KOPT-K1 (cell line): ENCODE measurements at regions not wholly inside any gene's neighbourhood (a gene's known extent, or its start where the extent isn't known, plus 50 kb on each side); places are given as distances from the start of the nearest gene placed in this dataset.

ENCODE experiments used
- H3K27ac ChIP-seq: fragments of 200-600 bp; sonication (generic); 2 replicates; pipeline ENCODE4 v1.5.1; 2016; ENCODE audit warnings: antibody characterized with exemption, mild to moderate bottlenecking, low read depth, low read length; ENCODE audit not compliant: poor library complexity, severe bottlenecking
- H3K36me3 ChIP-seq: fragments of 200-600 bp; sonication (generic); 2 replicates; pipeline ENCODE4 v1.5.1; 2017; ENCODE audit warnings: antibody characterized with exemption, mild to moderate bottlenecking, low read length, moderate library complexity; ENCODE audit not compliant: insufficient read depth
- H3K9me3 ChIP-seq: fragments of 200-600 bp; sonication (generic); 2 replicates; pipeline ENCODE4 v1.5.1; 2017; ENCODE audit warnings: antibody characterized with exemption, low read length, mild to moderate bottlenecking; ENCODE audit not compliant: insufficient read depth, poor library complexity, severe bottlenecking

DNA sequence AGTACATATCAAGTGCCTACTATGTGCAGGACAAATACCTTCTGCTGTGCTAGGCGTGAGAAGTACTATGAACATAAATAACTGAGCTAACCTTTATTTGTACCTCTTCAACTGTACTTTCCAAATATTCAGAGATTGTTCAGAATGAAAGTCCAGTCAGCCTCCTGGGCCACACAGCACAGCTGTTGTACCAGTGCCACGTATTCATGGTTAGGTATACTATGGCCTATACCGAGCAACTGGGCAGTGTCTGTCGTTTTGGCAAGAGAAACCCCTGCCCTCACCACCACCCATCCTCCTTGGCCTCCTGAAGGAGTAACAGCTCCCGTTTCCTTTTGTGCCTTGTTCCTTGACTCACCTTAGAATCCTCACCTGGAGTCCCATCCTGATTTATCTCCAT is 53.0 kb downstream of the RASSF10 start:
- Histone ChIP-seq H3K27ac (no peak overlapping the region), H3K9me3 (no peaks in the 10 kb centered on the region), H3K36me3 (no peaks in the 10 kb centered on the region)

GRCh38 chr11:13064593-13064992 is 55.5 kb downstream of the RASSF10 start:
- Histone ChIP-seq H3K27ac (no peak overlapping the region), H3K36me3 (no peaks in the 10 kb centered on the region), H3K9me3 (no peaks in the 10 kb centered on the region)

DNA sequence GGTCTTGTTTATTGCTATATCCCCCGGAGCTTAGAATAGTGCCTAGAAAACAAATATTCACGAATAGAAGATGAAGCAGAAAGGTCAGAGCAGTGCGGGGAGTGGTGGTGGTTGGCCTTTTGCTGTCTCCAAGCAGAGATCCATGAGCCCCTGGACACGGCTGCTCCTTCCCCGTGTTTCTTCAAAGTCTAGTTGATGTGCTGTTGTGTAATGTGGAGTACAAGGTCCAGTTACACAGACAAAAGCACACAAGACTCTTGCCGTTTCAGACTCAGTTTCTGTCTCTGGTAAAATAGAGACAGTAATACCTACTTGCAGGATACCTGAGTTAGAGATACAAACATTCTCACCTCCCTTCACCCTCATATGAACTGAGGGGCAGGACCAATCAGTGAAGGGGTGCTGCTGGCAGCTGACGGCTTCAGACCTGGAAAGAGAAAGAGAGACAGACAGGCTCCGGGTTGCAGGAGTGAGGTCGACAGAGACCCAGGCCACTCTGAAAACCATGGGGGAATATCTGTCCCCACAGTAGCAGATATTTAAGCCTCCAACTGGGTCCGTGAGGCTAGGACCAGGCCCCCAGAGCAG is 56.2 kb downstream of the RASSF10 start:
- Histone ChIP-seq H3K9me3 (no peaks in the 10 kb centered on the region), H3K27ac (no peak overlapping the region), H3K36me3 (no peaks in the 10 kb centered on the region)

GRCh38 chr11:13068211-13068610 is 59.1 kb downstream of the RASSF10 start:
- no peaks in the 10 kb centered on the region for H3K36me3 ChIP-seq
- H3K9me3 ChIP-seq = no peaks in the 10 kb centered on the region
- H3K27ac ChIP-seq = no peak overlapping the region

- Histone ChIP-seq H3K27ac (no peak overlapping the region), H3K36me3 (no peaks in the 10 kb centered on the region), H3K9me3 (no peaks in the 10 kb centered on the region)
Measured at GRCh38 chr11:13073119-13073981, 64.2 kb downstream of the RASSF10 start.

DNA sequence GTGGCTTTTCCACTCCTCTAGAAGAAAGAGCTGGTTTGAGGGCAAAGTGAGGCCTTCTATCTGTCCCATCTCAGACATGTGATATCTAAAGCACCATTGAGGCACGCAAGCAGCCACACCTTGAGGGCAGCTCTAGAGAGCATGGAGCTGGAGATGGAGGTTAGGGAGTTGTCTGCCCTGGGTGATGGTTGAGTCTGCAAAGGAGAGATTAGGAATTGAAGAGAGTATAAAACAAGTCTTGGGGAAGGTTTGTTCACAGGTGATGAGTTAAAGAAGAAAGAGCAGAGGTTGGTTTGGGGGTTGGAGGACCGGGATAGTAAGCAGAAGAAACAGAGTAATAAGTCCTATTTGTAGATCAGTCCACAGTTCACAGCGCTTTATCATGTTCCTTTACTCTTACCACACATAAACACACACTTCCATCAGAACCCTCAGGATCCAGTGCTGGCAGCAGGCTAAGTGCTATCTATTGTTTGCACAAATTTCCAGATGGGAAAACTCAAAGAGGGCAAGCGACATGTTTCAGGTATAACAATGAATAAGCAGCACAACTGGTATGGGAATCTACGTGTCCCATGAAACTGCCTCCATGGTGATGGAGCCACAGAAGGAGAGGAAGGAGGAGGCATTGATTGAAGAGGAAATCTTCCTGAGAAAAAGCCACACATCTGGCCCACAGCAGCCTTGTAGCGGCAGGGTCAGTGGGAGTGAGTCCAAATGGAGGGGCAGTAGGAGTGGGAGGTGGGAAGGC is 65.8 kb downstream of the RASSF10 start:
- Histone ChIP-seq H3K9me3 (no peaks in the 10 kb centered on the region), H3K27ac (no peak overlapping the region)

GRCh38 chr11:13076961-13077360 is 67.8 kb downstream of the RASSF10 start:
- Histone ChIP-seq H3K27ac (no peak overlapping the region), H3K9me3 (no peaks in the 10 kb centered on the region), H3K36me3 (no peaks in the 10 kb centered on the region)

More for the DNA sequence above, 65.8 kb downstream of the RASSF10 start:
- no peaks in the 10 kb centered on the region for H3K36me3 ChIP-seq

DNA sequence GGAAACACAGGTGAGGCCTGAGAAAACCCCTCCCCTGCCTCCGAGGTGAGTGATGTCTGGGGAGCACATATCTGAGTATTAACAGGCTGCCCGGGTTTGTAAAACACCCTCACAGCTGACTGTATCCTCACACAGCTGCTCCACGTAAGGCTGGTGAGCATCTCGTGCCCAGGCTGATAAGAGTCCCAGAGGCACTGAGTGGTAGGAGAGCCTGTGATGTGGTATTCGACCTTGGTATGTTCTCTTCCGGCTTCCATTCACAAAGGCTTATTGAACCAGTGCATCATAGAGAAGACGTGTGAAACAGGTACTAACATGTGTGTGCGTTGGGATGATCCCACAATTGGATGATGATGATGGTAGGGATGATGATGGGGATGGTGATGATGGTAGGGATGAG is 71.7 kb downstream of the RASSF10 start:
- no peaks in the 10 kb centered on the region for H3K9me3 ChIP-seq
- no peaks in the 10 kb centered on the region for H3K36me3 ChIP-seq
- no peak overlapping the region for H3K27ac ChIP-seq

- Histone ChIP-seq H3K36me3 (no peaks in the 10 kb centered on the region), H3K27ac (no peak overlapping the region), H3K9me3 (no peaks in the 10 kb centered on the region)
Measured at GRCh38 chr11:13082588-13082987, 73.5 kb downstream of the RASSF10 start.

DNA sequence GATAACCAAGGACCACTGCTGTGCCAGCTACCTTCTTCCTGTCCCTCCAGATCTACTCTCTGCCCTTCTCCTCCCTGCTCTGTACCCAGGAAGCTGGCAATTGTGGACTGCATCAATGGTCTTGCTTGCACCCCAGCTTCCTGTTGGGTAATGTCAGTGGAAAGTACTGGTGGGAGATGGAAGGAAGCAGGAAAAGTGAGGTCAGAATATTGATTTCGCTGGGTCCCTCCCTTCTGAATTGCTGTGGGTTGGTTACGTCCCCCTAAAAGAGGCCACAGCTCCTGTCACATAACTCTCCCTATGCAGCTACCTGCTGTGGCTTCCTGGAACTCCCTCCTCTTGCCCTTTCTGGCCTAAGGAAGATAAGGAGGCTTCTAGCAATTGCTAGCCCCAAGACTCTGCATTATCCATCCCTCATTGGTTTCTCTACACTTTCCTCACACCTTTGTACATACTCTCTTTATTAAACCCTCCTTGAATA is 81.2 kb downstream of the RASSF10 start:
- Histone ChIP-seq H3K9me3 (no peaks in the 10 kb centered on the region), H3K27ac (no peak overlapping the region), H3K36me3 (no peaks in the 10 kb centered on the region)

DNA sequence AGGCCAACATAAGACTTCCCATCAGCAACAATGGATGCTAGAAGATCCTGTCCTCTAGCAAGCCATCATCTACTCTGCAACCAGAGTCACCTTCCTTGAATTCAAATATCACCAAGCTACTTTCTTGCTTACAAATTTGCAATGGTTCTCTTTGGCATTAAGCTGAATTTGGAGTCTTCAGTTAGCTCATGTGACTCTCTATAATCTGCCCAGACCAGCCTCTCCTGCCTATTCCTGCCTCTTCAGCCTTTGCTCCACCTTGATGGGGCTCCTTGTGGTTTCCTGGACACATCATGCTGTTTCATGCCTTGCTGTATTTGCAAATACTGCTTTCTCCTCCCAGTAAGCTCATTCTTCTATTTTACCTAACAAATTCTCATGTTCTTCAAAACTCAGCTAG is 82.3 kb downstream of the RASSF10 start:
- no peaks in the 10 kb centered on the region for H3K36me3 ChIP-seq
- no peak overlapping the region for H3K27ac ChIP-seq
- no peaks in the 10 kb centered on the region for H3K9me3 ChIP-seq

GRCh38 chr11:13091804-13092203 is 82.7 kb downstream of the RASSF10 start:
- Histone ChIP-seq H3K27ac (no peak overlapping the region), H3K9me3 (no peaks in the 10 kb centered on the region), H3K36me3 (no peaks in the 10 kb centered on the region)

GRCh38 chr11:13094930-13095687 is 86.0 kb downstream of the RASSF10 start:
- Histone ChIP-seq H3K27ac (no peak overlapping the region), H3K9me3 (no peaks in the 10 kb centered on the region), H3K36me3 (no peaks in the 10 kb centered on the region)

- Histone ChIP-seq H3K36me3 (no peaks in the 10 kb centered on the region), H3K9me3 (no peaks in the 10 kb centered on the region), H3K27ac (no peak overlapping the region)
Measured at GRCh38 chr11:13098063-13098462, 88.9 kb downstream of the RASSF10 start.
